Caco-2 (cell line): ENCODE measurements at regions not wholly inside any gene's neighbourhood (a gene's known extent, or its start where the extent isn't known, plus 50 kb on each side); places are given as distances from the start of the nearest gene placed in this dataset.

Source experiments
- BruUV-seq: library from RNA; stranded (reverse); fragments of 400-500 nt; replicated peaks from 2 replicates; lab custom pipeline; 2021; lab: Mats Ljungman, UMichigan
- CTCF ChIA-PET: fragments of 300-600 bp; sonication (Branson Sonifier 250); formaldehyde crosslinking; loops from one replicate; lab custom pipeline; 2022; ENCODE audit warnings: antibody characterized with exemption; lab: Charles Lee
- POLR2A ChIA-PET: fragments of 300-600 bp; sonication (Branson Sonifier 250); formaldehyde crosslinking; loops from one replicate; lab custom pipeline; 2022; ENCODE audit warnings: antibody characterized with exemption; lab: Charles Lee
- DNase-seq, 2 experiments: peaks; one replicate each; pipeline versions ENCODE4 v3.0.0 to v3.0.0-alpha.2; 2020 to 2022
- H3K27me3 ChIP-seq: replicated peaks from 2 replicates; pipeline ENCODE4 v1.6.0; 2011; ENCODE audit warnings: low read length; ENCODE audit not compliant: control insufficient read depth, insufficient read depth
- H3K36me3 ChIP-seq: 2 replicates; pipeline ENCODE4 v1.5.1; 2011; ENCODE audit warnings: low read length; ENCODE audit not compliant: control insufficient read depth, insufficient read depth
- H3K4me1 ChIP-seq: fragments of 250-450 bp; sonication (Bioruptor Pico); 2 replicates; pipeline ENCODE4 v1.5.1; 2020; ENCODE audit warnings: mild to moderate bottlenecking
- H3K4me3 ChIP-seq: 2 replicates; pipeline ENCODE4 v1.5.1; 2011; ENCODE audit warnings: low read depth, mild to moderate bottlenecking, control low read depth, low read length
- H3K9me3 ChIP-seq: fragments of 250-450 bp; sonication (Bioruptor Pico); 2 replicates; pipeline ENCODE4 v1.5.1; 2020; ENCODE audit warnings: mild to moderate bottlenecking, moderate library complexity
- H3K27ac Mint-ChIP-seq: one replicate; pipeline ENCODE4 v1.8.0; 2022; ENCODE audit warnings: mixed read lengths; ENCODE audit not compliant: unreplicated experiment
- H3K27me3 Mint-ChIP-seq: one replicate; pipeline ENCODE4 v1.8.0; 2022; ENCODE audit warnings: mixed read lengths; ENCODE audit not compliant: insufficient read depth, unreplicated experiment
- H3K36me3 Mint-ChIP-seq: one replicate; pipeline ENCODE4 v1.8.0; 2022; ENCODE audit warnings: mild to moderate bottlenecking, mixed read lengths; ENCODE audit not compliant: insufficient read depth, unreplicated experiment
- H3K4me1 Mint-ChIP-seq: one replicate; pipeline ENCODE4 v1.8.0; 2022; ENCODE audit warnings: low read depth, mixed read lengths; ENCODE audit not compliant: unreplicated experiment
- H3K4me3 Mint-ChIP-seq: one replicate; pipeline ENCODE4 v1.8.0; 2022; ENCODE audit warnings: mild to moderate bottlenecking, moderate library complexity, mixed read lengths; ENCODE audit not compliant: unreplicated experiment
- H3K9me3 Mint-ChIP-seq: one replicate; pipeline ENCODE4 v1.8.0; 2022; ENCODE audit warnings: mixed read lengths; ENCODE audit not compliant: unreplicated experiment
- intact Hi-C: fragments of 100-400 bp; cut with micrococcal nuclease; formaldehyde crosslinking; loops from one replicate; pipeline ENCODE4 v1.10.0; 2022; ENCODE audit not compliant: unreplicated experiment
- TF ChIP-seq, protein P1 (sequence below), 2 experiments: fragments of 200-600 bp in 1 of 2; IDR thresholded peaks; 1 replicate in 1 of 2; 2 replicates in 1 of 2; pipeline versions ENCODE4 v1.5.1 to v1.8.0; 2011 to 2022; ENCODE audit warnings: antibody characterized with exemption in 1 of 2, control low read depth in 1 of 2, inconsistent platforms in 1 of 2, low read depth in 1 of 2, low read length in 1 of 2, mild to moderate bottlenecking in 1 of 2, moderate library complexity in 1 of 2; ENCODE audit not compliant: insufficient read depth in 1 of 2, severe bottlenecking in 1 of 2, unreplicated experiment in 1 of 2

DNA sequence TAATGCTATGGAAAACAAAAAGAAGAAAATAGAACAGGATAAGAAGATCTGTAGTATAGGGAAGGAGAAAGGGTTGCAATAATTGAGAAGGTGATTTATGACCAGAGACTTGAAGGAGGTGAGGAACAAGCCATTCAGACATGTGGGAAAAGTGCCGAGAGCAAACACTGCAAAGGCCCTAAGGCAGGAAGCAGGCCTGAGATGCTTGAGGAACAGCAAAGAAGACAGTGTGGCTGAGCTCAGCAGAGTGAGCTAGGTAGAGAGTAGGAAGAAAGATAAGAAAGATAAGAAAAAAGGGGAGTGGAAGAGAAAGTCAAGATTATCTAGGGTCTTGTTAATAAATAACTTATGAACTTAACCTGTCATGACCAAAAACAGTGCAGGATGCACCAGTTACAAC lies 671.8 kb downstream of the RPS29 start:
- H3K27ac Mint-ChIP-seq, result no peak overlapping the region
- H3K4me3 Mint-ChIP-seq, result no peak overlapping the region
- intact Hi-C loops, result loop anchor here (1.0 to 2.0 kb wide), 4 partner anchors 48 to 192 kb away; no protein-coding TSS in a partner anchor
- Histone ChIP-seq H3K4me3 (no peak overlapping the region), H3K9me3 (no peaks in the 10 kb centered on the region; the same call in 1 of the 2 replicates), H3K4me1 (peaks cover 29% of the 10 kb centered on the region), H3K36me3 (no peaks in the 10 kb centered on the region), H3K27me3 (no peaks in the 10 kb centered on the region)
- ChIA-PET POLR2A (no interaction called here), CTCF (interaction anchor here (1.0 kb wide), 1 partner anchor 192 kb away, joined by 3 read pairs; no protein-coding TSS in a partner anchor)
- peaks cover 24% of the 10 kb centered on the region for H3K4me1 Mint-ChIP-seq
- BruUV-seq, result no TSS peak
- peak; percentile 69 to 88 for DNase-seq
- no peaks in the 10 kb centered on the region for H3K27me3 Mint-ChIP-seq
- TF ChIP-seq, protein P1, sequence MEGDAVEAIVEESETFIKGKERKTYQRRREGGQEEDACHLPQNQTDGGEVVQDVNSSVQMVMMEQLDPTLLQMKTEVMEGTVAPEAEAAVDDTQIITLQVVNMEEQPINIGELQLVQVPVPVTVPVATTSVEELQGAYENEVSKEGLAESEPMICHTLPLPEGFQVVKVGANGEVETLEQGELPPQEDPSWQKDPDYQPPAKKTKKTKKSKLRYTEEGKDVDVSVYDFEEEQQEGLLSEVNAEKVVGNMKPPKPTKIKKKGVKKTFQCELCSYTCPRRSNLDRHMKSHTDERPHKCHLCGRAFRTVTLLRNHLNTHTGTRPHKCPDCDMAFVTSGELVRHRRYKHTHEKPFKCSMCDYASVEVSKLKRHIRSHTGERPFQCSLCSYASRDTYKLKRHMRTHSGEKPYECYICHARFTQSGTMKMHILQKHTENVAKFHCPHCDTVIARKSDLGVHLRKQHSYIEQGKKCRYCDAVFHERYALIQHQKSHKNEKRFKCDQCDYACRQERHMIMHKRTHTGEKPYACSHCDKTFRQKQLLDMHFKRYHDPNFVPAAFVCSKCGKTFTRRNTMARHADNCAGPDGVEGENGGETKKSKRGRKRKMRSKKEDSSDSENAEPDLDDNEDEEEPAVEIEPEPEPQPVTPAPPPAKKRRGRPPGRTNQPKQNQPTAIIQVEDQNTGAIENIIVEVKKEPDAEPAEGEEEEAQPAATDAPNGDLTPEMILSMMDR (IDR thresholded peaks at IDR 0.05; ENCODE audit: insufficient read depth in 1 of 2, low read depth in 1 of 2, low read length in 1 of 2, severe bottlenecking in 1 of 2, unreplicated experiment in 1 of 2), result no peak
- H3K36me3 Mint-ChIP-seq, result no peaks in the 10 kb centered on the region
- H3K9me3 Mint-ChIP-seq, result peaks cover 10% of the 10 kb centered on the region

DNA sequence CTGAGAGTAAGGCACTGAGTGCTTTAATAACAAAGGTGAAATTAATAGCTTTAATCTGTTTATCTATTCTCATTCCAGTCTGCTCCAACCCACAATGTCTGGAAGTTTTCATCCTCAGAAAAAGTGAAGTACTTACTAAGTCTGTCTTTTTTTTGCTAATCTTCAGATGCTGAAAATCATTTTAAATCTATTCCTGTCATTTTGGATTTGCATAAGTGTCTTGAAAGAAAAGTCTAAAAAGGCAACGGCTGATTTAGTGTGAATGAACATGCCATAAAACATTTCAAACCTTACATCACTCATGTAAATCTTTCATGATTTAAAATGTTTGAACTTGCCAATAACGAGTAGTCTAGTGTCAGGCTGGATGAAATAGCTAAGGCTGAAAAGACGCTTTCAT lies 685.6 kb downstream of the RPS29 start:
- no peaks in the 10 kb centered on the region for H3K4me1 ChIP-seq
- ChIA-PET CTCF (no interaction called here), POLR2A (no interaction called here)
- Mint-ChIP-seq H3K9me3 (no peaks in the 10 kb centered on the region), H3K4me3 (no peak overlapping the region), H3K4me1 (no peaks in the 10 kb centered on the region), H3K36me3 (no peaks in the 10 kb centered on the region), H3K27me3 (no peaks in the 10 kb centered on the region), H3K27ac (no peak overlapping the region)
- no TSS peak for BruUV-seq
- no peak for DNase-seq
- TF ChIP-seq, protein P1 (IDR thresholded peaks at IDR 0.05; ENCODE audit: insufficient read depth in 1 of 2, low read depth in 1 of 2, low read length in 1 of 2, severe bottlenecking in 1 of 2, unreplicated experiment in 1 of 2), result no peak
- no peaks in the 10 kb centered on the region for H3K9me3 ChIP-seq
- H3K36me3 ChIP-seq, result no peaks in the 10 kb centered on the region
- no peak overlapping the region for H3K4me3 ChIP-seq
- intact Hi-C loops, result no loop called here
- no peaks in the 10 kb centered on the region for H3K27me3 ChIP-seq

DNA sequence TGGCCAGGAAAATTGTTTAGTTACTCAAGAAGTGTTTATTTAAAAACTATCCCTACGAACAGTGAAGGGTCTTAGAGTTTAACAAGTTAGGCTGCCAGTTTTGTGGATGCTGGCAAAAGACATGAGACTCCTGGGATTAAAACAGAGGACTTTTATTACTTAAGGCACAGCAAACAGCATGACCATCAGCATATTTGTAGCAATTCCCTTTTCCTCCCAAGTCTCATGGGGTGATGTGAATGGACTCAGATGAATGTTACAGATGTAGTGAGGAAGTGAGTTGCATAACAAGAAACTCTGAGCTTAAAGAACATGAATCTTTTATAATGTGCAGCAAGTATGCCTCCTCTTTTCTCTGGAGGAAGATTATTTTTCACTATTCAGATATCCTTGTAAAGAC lies 695.8 kb downstream of the RPS29 start:
- no peak overlapping the region for H3K4me3 ChIP-seq
- Mint-ChIP-seq H3K4me3 (no peak overlapping the region), H3K4me1 (no peaks in the 10 kb centered on the region), H3K27ac (no peak overlapping the region), H3K9me3 (no peaks in the 10 kb centered on the region), H3K27me3 (no peaks in the 10 kb centered on the region), H3K36me3 (no peaks in the 10 kb centered on the region)
- H3K9me3 ChIP-seq, result no peaks in the 10 kb centered on the region
- no peaks in the 10 kb centered on the region for H3K4me1 ChIP-seq
- DNase-seq, result no peak
- intact Hi-C loops, result no loop called here
- no TSS peak for BruUV-seq
- no peaks in the 10 kb centered on the region for H3K27me3 ChIP-seq
- ChIA-PET CTCF (no interaction called here), POLR2A (no interaction called here)
- no peaks in the 10 kb centered on the region for H3K36me3 ChIP-seq
- TF ChIP-seq, protein P1 (IDR thresholded peaks at IDR 0.05; ENCODE audit: insufficient read depth in 1 of 2, low read depth in 1 of 2, low read length in 1 of 2, severe bottlenecking in 1 of 2, unreplicated experiment in 1 of 2), result no peak
